CD4-positive, alpha-beta T cell (primary cell): ENCODE measurements at regions not wholly inside any gene's neighbourhood (a gene's known extent, or its start where the extent isn't known, plus 50 kb on each side); places are given as distances from the start of the nearest gene placed in this dataset.

Experiments
- ATAC-seq: fragments of 200-7000 bp; cut with Tn5 transposase; one replicate; pipeline ENCODE4 v1.10.0; 2022; ENCODE audit warnings: mild to moderate bottlenecking; ENCODE audit not compliant: poor library complexity
- CTCF ChIA-PET: fragments of 350-600 bp; sonication (Branson Sonifier 250); formaldehyde crosslinking; loops from one replicate; lab custom pipeline; 2021; ENCODE audit warnings: antibody characterized with exemption, inconsistent platforms; lab: Charles Lee
- POLR2A ChIA-PET: fragments of 350-600 bp; sonication (Branson Sonifier 250); formaldehyde crosslinking; loops from one replicate; lab custom pipeline; 2021; ENCODE audit warnings: antibody characterized with exemption, inconsistent platforms; lab: Charles Lee
- DNase-seq, 14 experiments: peaks; one replicate each; pipeline ENCODE4 v3.0.0-alpha.2; 2013 to 2020; ENCODE audit warnings: mixed read lengths in 2 of 14
- H3K27ac ChIP-seq, 2 donors: one replicate each; pipeline versions ENCODE4 v1.5.1 to v1.7.0; 2013; ENCODE audit warnings: low read length in 2 of 2, low read depth in 1 of 2, mild to moderate bottlenecking in 1 of 2
- H3K27me3 ChIP-seq, 2 experiments: 1 replicate in 1 of 2; 2 replicates in 1 of 2; pipeline versions ENCODE4 v1.6.1 to v1.7.0; 2013; ENCODE audit warnings: low read length in 2 of 2, control low read depth in 1 of 2, mild to moderate bottlenecking in 1 of 2, moderate library complexity in 1 of 2; ENCODE audit not compliant: insufficient read depth in 2 of 2, control insufficient read depth in 1 of 2
- H3K36me3 ChIP-seq: one replicate; pipeline ENCODE4 v1.6.1; 2013; ENCODE audit warnings: low read length, control low read depth; ENCODE audit not compliant: insufficient read depth
- H3K4me1 ChIP-seq: one replicate; pipeline ENCODE4 v1.6.1; 2013; ENCODE audit warnings: low read length, control low read depth; ENCODE audit not compliant: insufficient read depth
- H3K4me3 ChIP-seq: one replicate; pipeline ENCODE4 v1.5.1; 2013; ENCODE audit warnings: mild to moderate bottlenecking, low read length, moderate library complexity
- H3K9me3 ChIP-seq, 2 experiments: 1 replicate in 1 of 2; 2 replicates in 1 of 2; pipeline versions ENCODE4 v1.6.1 to v1.7.0; 2013; ENCODE audit warnings: low read length in 2 of 2, mild to moderate bottlenecking in 2 of 2, control low read depth in 1 of 2, moderate library complexity in 1 of 2; ENCODE audit not compliant: control insufficient read depth in 1 of 2, insufficient read depth in 1 of 2
- H3K27ac Mint-ChIP-seq: one replicate; pipeline ENCODE4 v1.8.0; 2020; ENCODE audit warnings: mixed read lengths
- H3K27me3 Mint-ChIP-seq: one replicate; pipeline ENCODE4 v1.8.0; 2021; ENCODE audit warnings: mixed read lengths
- H3K36me3 Mint-ChIP-seq: one replicate; pipeline ENCODE4 v1.8.0; 2021; ENCODE audit warnings: low read depth, mixed read lengths
- H3K4me1 Mint-ChIP-seq: one replicate; pipeline ENCODE4 v1.8.0; 2021; ENCODE audit warnings: low read depth, mixed read lengths
- H3K4me3 Mint-ChIP-seq: one replicate; pipeline ENCODE4 v1.8.0; 2020; ENCODE audit warnings: mild to moderate bottlenecking, mixed read lengths
- H3K9me3 Mint-ChIP-seq: one replicate; pipeline ENCODE4 v1.8.0; 2020; ENCODE audit warnings: mixed read lengths
- intact Hi-C, 2 experiments: fragments of 100-400 bp; cut with DNase I in 1 of 2; cut with micrococcal nuclease in 1 of 2; formaldehyde crosslinking; loops; one replicate each; pipeline versions ENCODE4 v1.15.1 to v1.9.0; 2023 to 2025; cut with DNase I, micrococcal nuclease
- TF ChIP-seq, protein P1 (sequence below): fragments of 200-600 bp; IDR thresholded peaks from one replicate; pipeline ENCODE4 v1.8.0; 2022; ENCODE audit warnings: antibody characterized with exemption, mild to moderate bottlenecking

DNA sequence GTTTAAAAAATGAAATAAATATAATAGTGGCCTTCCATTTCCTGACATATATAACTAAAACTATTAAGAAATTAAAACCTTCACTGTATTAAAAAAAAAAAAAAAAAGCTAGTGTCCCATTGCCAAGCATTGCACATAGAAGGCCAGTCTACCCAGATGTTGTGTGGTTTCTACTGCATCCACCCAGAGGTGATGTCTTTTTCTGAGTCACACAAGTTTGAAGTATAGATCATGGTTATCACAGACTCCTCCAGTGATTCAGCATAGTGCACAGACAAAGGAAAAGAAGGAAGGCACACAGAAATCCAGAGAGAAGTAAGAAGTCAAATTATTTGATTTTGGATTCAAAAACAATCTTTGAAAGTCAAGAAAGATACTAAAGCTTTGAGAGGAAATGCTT lies 429.0 kb downstream of the ETV1 start:
- Histone ChIP-seq H3K9me3 (no peaks in the 10 kb centered on the region), H3K36me3 (no peaks in the 10 kb centered on the region), H3K27me3 (no peaks in the 10 kb centered on the region), H3K4me3 (no peak overlapping the region), H3K27ac (no peak overlapping the region), H3K4me1 (no peaks in the 10 kb centered on the region)
- Mint-ChIP-seq H3K36me3 (no peaks in the 10 kb centered on the region), H3K4me1 (no peaks in the 10 kb centered on the region), H3K27ac (no peak overlapping the region), H3K27me3 (no peaks in the 10 kb centered on the region), H3K4me3 (no peak overlapping the region), H3K9me3 (no peaks in the 10 kb centered on the region)
- intact Hi-C loops, result no loop called here
- no peak for ATAC-seq
- TF ChIP-seq, protein P1, sequence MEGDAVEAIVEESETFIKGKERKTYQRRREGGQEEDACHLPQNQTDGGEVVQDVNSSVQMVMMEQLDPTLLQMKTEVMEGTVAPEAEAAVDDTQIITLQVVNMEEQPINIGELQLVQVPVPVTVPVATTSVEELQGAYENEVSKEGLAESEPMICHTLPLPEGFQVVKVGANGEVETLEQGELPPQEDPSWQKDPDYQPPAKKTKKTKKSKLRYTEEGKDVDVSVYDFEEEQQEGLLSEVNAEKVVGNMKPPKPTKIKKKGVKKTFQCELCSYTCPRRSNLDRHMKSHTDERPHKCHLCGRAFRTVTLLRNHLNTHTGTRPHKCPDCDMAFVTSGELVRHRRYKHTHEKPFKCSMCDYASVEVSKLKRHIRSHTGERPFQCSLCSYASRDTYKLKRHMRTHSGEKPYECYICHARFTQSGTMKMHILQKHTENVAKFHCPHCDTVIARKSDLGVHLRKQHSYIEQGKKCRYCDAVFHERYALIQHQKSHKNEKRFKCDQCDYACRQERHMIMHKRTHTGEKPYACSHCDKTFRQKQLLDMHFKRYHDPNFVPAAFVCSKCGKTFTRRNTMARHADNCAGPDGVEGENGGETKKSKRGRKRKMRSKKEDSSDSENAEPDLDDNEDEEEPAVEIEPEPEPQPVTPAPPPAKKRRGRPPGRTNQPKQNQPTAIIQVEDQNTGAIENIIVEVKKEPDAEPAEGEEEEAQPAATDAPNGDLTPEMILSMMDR, result no peak
- DNase-seq, result no peak
- ChIA-PET CTCF (no interaction called here), POLR2A (no interaction called here)

DNA sequence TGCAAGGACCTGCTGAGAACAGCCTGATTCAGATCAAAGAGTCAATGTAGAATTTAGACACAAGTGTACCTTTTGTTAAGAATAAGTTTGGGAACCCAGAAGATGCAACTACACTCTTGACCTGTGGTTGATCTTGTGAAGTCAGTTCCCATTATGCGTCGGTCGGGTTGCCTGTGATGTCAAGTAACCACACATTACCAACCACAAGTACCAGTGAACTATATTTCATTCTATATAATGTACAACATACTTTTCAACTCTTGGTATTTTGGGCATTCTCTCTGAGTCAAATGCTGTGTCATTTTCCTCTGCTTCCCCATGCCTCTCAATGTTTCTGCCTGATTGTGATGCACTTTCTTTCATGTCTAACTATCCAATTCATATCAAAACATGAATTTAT lies 426.2 kb downstream of the ETV1 start:
- Mint-ChIP-seq H3K27me3 (no peaks in the 10 kb centered on the region), H3K27ac (no peak overlapping the region), H3K4me3 (no peak overlapping the region), H3K4me1 (no peaks in the 10 kb centered on the region), H3K9me3 (no peaks in the 10 kb centered on the region), H3K36me3 (no peaks in the 10 kb centered on the region)
- intact Hi-C loops, result no loop called here
- Histone ChIP-seq H3K9me3 (no peaks in the 10 kb centered on the region), H3K27me3 (no peaks in the 10 kb centered on the region), H3K36me3 (no peaks in the 10 kb centered on the region), H3K4me1 (no peaks in the 10 kb centered on the region), H3K4me3 (no peak overlapping the region), H3K27ac (no peak overlapping the region)
- TF ChIP-seq, protein P1, result no peak
- DNase-seq (no peak), ATAC-seq (no peak)
- POLR2A ChIA-PET, result no interaction called here
- CTCF ChIA-PET, result no interaction called here

DNA sequence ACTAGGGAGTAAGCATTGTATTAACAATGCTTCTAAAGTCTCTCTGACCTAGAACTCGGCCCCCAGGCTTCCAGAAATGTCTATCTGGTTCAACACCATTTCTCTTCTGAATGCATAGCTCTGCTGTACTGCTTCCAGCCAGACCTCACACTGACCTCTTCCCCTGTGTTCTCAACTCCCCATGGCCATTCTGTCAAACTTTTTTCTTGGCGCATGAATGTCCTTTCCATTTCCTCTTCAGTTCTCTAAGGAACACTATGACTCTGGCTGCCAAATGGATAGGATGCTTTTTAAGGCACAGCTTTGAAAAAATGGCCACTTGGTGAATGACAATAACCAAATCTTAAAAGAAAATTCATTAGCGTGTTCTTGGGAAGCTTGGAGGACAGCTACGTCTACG lies 425.8 kb downstream of the ETV1 start:
- intact Hi-C loops, result no loop called here
- H3K9me3 ChIP-seq, result no peaks in the 10 kb centered on the region
- no peak for DNase-seq

More for the DNA sequence above, 425.8 kb downstream of the ETV1 start:
- Histone ChIP-seq H3K4me3 (no peak overlapping the region), H3K36me3 (no peaks in the 10 kb centered on the region), H3K27ac (no peak overlapping the region), H3K27me3 (no peaks in the 10 kb centered on the region), H3K4me1 (no peaks in the 10 kb centered on the region)
- no peaks in the 10 kb centered on the region for H3K4me1 Mint-ChIP-seq
- ChIA-PET POLR2A (no interaction called here), CTCF (no interaction called here)
- no peaks in the 10 kb centered on the region for H3K36me3 Mint-ChIP-seq
- peaks cover 2% of the 10 kb centered on the region for H3K9me3 Mint-ChIP-seq
- no peak overlapping the region for H3K4me3 Mint-ChIP-seq
- TF ChIP-seq, protein P1, result no peak
- no peak for ATAC-seq
- H3K27ac Mint-ChIP-seq, result no peak overlapping the region
- no peaks in the 10 kb centered on the region for H3K27me3 Mint-ChIP-seq
